Endothelial cell of umbilical vein (primary cell): ENCODE measurements at regions not wholly inside any gene's neighbourhood (a gene's known extent, or its start where the extent isn't known, plus 50 kb on each side); places are given as distances from the start of the nearest gene placed in this dataset.

Experiments used
- CTCF ChIP-seq, 2 donors: IDR thresholded peaks; 1 replicate in 1 of 2; 2 replicates in 1 of 2; pipeline ENCODE4 v1.5.1; 2011; ENCODE audit warnings: low read length in 2 of 2, mild to moderate bottlenecking in 2 of 2, moderate library complexity in 2 of 2, control low read depth in 1 of 2, inconsistent platforms in 1 of 2, low read depth in 1 of 2; ENCODE audit not compliant: insufficient read depth in 1 of 2; ENCODE audit errors: extremely low read depth in 1 of 2
- POLR2A ChIP-seq: IDR thresholded peaks from 2 replicates; pipeline ENCODE4 v1.6.1; 2012; ENCODE audit warnings: low read depth, mild to moderate bottlenecking, control low read depth, low read length
- POLR2AphosphoS5 ChIP-seq: IDR thresholded peaks from 2 replicates; pipeline ENCODE4 v1.6.1; 2012; ENCODE audit warnings: low read depth, mild to moderate bottlenecking, control low read depth, low read length, moderate library complexity; ENCODE audit not compliant: insufficient read depth

DNA sequence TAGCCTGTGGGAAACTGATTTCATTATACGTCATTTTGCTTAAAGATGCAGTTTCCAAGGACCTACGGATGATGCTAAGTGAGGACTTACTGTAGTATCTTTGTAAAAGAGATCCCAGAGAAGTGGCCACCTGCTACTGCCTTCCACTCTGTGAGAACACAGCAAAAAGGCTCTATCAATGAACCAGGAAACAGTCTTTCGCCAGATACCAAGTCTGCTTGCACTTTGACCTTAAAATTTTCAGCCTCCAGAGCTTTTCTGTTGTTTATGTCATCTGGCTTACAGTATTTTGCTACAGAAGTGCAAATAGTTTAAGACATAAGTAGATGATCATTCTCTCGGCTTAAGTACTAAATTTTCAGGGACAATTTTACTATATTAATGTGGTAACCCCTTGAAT is 847.9 kb upstream of the CHAC2 start:
- TF ChIP-seq POLR2AphosphoS5 (no peak), CTCF (IDR thresholded peaks at IDR 0.05; ENCODE audit: extremely low read depth in 1 of 2, insufficient read depth in 1 of 2, low read depth in 1 of 2, low read length in 2 of 2) (no peak), POLR2A (no peak)
